ENCODE measurements at regions not wholly inside any gene's neighbourhood (a gene's known extent, or its start where the extent isn't known, plus 50 kb on each side); places are given as distances from the start of the nearest gene placed in this dataset.
"Not testable (repeated sequence)": the region's sequence is repeated elsewhere in the genome, so short reads cannot be mapped to it uniquely, and the experiment has no call there.

GRCh38 chr2:129550536-129550935 is 428.9 kb upstream of the RAB6C start:
- DNase-seq (ENCODE audit: low read depth): no peak

- no peak for DNase-seq (ENCODE audit: low read depth)
Measured at GRCh38 chr2:129554373-129554772, 425.1 kb upstream of the RAB6C start.

DNA sequence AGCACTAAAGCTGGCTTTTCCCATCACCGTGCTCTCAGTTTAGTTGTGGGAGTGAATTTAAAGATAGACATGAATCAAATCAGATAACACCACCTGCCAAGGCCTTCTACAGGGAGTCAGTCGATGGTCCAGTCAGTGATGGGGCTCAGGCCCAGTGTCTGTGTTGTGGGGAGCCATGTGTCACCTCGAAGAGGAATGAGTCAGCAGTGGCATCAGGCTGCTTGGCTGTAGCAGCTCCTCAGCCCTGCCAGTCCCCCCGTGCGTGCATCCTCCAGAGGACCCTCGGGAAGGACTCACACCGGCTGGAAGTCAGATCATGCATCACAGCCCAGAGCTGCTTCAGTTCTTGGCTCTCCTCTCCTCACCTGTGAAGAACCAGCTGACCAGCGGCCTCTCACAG is 420.4 kb upstream of the RAB6C start:
- DNase-seq (ENCODE audit: low read depth): no peak

DNA sequence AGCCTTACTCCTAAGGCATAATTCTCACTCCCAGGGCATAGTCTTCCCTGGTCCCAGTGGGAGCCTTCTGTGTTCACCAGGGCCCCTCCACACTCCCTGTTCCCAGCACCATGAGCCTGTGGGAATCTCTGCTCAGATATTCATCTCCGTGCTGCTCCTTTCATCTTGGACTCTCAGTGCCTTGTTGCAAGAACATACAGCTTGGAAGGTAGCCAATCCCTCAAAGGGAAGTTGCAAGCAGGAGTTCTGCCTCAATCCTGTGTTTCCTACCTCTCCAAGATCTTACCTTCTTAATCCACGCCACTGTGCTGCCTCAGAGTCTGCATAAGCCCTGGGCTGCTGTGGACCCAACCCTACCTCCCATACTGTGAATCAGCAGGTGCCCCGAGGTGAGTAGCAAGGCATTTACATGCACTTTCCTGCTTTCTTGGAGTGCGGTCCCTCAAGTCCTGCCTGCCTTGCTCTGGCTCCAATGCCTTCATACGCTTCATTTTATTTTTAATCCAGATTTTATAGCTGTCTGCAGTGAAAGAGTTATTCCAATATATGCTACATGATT is 413.8 kb upstream of the RAB6C start:
- no peak for DNase-seq (ENCODE audit: low read depth)

DNA sequence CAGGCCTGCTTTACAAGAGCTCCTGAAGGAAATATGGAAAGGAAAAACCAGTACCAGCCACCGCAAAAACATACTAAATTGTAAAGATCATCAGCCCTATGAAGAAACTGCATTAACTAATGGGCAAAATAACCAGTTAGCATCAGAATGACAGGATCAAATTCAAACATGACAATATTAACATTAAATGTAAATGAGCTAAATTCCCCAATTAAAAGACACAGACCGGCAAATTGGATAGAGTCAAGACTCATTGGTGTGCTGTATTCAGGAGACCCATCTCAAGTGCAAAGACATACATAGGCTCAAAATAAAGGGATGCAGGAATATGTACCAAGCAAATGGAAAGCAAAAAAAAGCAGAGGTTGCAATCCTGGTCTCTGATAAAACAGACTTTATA is 408.7 kb upstream of the RAB6C start:
- not testable (repeated sequence) for DNase-seq (ENCODE audit: low read depth)

DNA sequence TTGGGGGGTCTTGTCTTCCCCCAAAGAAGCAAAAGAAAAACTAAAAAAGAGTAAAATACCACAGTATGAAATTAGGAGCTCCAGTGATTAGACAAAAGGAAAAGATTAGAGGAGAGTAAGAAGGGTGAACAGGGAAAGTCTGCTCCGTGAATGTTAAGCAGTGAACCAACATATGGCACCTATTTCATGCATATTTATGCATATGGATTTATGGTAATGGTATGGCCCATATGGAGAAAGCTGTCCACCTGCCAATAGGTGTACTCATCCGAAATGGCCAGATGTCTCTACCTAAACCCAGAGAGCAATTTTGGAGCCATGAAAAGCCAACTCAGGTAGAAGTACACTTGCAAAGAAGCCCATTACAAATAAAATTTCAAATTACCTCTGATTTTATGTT is 404.0 kb upstream of the RAB6C start:
- DNase-seq (ENCODE audit: low read depth): no peak

GRCh38 chr2:129575880-129576279 is 403.6 kb upstream of the RAB6C start:
- no peak for DNase-seq (ENCODE audit: low read depth)

DNA sequence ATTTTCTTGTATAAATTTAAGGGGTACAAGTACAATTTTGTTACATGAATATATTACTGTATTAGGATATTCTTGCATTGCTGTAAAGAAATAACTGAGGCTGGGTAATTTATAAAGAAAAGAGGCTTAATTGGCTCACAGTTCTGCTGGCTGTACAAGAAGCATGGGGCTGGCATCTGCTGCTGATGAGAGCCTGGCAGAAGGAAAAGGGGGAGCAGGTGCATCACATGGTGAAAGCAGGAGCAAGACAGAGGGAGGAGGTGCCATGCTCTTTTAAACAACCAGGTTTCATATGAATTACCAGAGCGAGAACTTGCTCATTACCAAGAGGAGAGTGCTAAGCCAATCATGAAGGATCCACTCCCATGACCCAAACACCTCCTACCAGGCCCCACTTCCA is 399.5 kb upstream of the RAB6C start:
- DNase-seq (ENCODE audit: low read depth): no peak

- no peak for DNase-seq (ENCODE audit: low read depth)
Measured at GRCh38 chr2:129585760-129586159, 393.7 kb upstream of the RAB6C start.

DNA sequence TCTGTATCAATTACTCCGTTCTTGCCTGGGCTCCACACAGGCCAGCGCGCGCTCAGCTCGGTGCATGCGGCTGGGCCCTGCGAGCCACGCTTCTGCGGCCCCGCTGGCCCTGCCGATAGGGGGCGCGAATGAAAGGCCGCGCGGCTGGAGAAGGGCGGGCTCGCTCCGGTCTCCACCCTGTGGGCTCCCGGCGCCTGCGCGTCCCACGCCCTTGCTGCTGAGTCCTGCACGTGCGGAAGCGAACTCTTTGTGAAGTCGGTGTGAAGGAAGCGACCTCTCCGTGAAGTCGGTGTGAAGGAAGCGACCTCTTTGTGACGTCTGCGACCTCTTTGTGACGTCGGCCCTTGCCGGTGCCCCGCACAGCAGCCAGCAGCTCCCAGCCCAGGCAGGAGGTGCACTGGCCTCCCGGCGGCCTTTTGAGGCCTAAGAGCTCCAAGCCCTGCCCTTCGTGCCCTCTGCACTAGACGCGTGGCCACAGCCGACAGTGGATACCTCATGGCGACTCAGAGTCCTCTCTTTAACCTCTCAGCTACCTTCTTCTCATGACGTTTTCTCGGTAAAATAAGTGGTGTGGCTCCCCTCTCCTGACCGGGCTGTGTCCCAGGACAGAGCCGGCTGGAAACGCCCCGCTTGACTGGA is 391.9 kb upstream of the RAB6C start:
- no peak for DNase-seq (ENCODE audit: low read depth)

DNA sequence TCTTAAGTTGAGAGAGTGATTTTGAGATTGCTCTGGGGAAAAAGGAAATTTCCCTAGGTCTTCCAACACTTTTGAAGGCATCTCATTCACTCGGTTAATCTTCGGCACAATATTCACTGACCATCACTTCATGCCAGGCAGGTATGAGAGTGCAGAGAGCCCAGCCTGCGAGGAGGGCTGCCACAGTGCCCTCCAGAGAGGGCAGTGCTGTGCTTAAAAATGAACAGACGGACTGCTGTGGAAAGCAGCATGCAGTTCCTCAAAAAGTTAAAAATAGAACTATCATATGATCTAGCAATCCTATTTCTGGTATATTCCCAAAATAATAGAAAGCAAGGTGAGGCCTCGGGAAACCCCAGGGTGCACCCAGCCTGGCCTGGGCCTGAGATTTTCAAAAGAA is 374.9 kb upstream of the RAB6C start:
- no peak for DNase-seq (ENCODE audit: low read depth)

- no peak for DNase-seq (ENCODE audit: low read depth)
Measured at GRCh38 chr2:129605646-129606045, 373.8 kb upstream of the RAB6C start.

DNA sequence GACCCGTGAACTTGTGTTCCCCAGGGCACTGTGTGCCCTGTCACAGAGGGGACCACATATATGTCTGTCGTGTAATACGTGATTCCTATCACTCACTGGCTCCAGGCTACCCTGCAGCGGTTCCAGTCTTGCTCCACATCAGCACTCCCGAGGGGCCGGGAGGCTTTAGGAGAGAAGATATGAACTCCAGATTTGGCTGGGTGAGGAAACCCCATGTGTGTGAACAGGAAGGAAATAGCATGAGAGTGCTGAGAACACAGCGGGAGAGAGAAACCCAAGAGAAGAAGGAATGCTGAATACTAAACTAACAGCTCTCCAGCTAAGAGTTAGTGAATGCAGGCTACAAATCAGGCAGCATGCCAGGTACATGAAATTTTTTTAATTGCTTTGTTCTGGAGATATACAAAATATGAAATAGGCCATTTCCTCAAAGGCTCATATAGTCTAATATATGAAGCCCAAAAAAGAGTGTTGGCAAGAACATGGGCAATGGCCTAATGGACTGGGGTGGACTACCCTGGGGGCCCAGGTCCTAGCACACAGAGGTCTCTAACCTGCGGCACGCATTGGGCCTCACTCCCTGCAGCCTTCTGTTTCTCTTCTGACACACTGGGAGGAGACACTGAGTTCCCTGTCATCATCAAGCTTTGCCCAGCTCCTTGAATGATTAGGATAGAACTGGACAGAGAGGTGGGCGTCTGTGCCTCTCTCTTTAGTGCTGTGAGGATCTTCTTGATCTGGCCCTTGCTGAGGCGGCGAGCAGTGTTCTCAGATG is 372.8 kb upstream of the RAB6C start:
- DNase-seq (ENCODE audit: low read depth): no peak

- DNase-seq (ENCODE audit: low read depth): no peak
Measured at GRCh38 chr2:129609224-129609623, 370.2 kb upstream of the RAB6C start.

DNA sequence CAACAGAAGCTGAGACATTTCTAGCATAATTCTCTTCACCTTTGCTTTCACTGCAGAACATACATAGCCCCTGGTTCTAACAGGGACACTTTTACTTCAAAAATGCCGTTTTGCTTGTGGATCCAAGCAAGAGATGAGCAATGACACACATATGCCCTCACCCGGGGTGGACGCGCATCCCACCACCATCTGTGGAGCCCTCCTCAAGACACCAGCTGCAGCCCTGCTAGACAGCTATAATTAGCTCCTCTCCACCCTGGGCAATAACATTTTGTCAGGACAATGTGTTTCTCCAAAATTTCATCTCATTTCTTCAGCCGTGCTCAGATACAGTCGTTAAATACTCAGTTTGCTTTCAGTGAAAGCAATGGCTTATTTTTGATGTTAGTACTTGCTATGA is 368.7 kb upstream of the RAB6C start:
- no peak for DNase-seq (ENCODE audit: low read depth)

GRCh38 chr2:129611471-129611870 is 368.0 kb upstream of the RAB6C start:
- no peak for DNase-seq (ENCODE audit: low read depth)

DNA sequence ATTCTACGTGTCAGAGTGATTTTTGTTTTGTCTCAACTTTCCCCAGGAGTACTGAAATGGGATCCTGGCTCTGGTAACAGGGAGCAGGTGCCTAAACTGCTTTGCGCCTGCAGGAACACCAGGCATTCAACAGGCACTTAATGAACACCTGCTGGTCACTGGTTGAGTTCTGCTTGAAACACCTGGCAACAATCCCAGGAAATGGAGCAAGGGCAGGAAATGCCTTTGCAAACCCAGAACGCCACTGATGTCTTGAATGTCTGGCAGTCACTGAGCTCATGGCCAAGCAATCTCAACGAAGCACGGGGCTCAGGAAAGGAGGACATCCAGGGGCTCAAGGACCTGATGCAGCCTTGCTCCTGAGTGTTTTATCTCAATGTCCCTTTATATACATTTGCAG is 360.0 kb upstream of the RAB6C start:
- DNase-seq (ENCODE audit: low read depth): no peak

DNA sequence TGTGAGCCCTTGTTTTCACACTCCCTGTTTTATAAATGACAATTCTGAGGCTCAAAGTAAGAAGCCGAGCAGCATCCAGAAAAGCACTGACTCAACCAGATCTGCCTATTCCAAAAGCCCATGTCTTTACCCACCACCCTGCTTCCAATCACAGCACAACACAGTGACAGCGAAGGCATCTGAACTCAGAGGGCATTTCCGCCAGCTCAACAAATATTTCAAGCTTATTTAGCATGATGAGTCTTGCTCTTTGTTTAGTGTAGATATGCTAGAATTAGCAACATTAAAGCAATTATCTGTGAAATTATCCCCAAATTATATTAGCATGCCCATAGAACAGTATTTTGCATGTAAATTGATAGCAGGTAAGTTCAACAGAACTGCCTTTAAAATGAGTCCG is 359.1 kb upstream of the RAB6C start:
- DNase-seq (ENCODE audit: low read depth): no peak

- DNase-seq (ENCODE audit: low read depth): no peak
Measured at GRCh38 chr2:129623783-129624182, 355.7 kb upstream of the RAB6C start.

GRCh38 chr2:129627437-129627836 is 352.0 kb upstream of the RAB6C start:
- DNase-seq (ENCODE audit: low read depth): no peak

- no peak for DNase-seq (ENCODE audit: low read depth)
Measured at GRCh38 chr2:129636692-129637091, 342.8 kb upstream of the RAB6C start.

- no peak for DNase-seq (ENCODE audit: low read depth)
Measured at GRCh38 chr2:129641371-129641770, 338.1 kb upstream of the RAB6C start.

- no peak for DNase-seq (ENCODE audit: low read depth)
Measured at GRCh38 chr2:129642526-129643043, 336.9 kb upstream of the RAB6C start.

All from non-pigmented ciliary epithelial cell (primary cell).